DOHH2 (cell line): ENCODE measurements at regions not wholly inside any gene's neighbourhood (a gene's known extent, or its start where the extent isn't known, plus 50 kb on each side); places are given as distances from the start of the nearest gene placed in this dataset.

Experiments used
- EZH2phosphoT487 ChIP-seq: fragments of 200-600 bp; sonication (generic); IDR thresholded peaks from 2 replicates; pipeline ENCODE4 v1.6.1; 2017; ENCODE audit warnings: borderline replicate concordance, mild to moderate bottlenecking, antibody characterized with exemption, low read length, moderate library complexity, mixed read lengths
- TF ChIP-seq, protein P1 (sequence below): fragments of 200-600 bp; sonication (generic); IDR thresholded peaks from one replicate; pipeline ENCODE4 v1.5.1; 2014; ENCODE audit warnings: antibody characterized with exemption, mild to moderate bottlenecking, low read depth, low read length; ENCODE audit not compliant: poor library complexity, severe bottlenecking

DNA sequence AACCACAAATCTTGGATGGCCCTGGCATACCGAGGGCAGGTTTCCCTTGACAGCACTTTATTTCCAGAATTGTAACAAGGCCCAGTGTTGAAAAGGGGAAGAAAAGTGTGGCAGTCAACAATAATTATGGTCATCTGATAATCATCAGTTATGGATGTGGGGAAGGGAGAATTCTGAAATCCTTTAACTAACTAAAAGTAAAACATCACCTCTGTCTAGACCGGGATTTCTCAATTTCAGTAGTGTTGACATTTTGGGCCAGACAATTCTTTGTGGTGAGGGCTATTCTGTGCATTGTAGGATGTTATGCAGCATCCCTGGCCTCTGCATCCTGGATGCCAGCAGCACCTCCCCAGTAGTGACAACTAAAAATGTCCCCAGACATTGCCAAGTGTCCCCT is 140.4 kb downstream of the PSAT1 start:
- TF ChIP-seq, protein P1, sequence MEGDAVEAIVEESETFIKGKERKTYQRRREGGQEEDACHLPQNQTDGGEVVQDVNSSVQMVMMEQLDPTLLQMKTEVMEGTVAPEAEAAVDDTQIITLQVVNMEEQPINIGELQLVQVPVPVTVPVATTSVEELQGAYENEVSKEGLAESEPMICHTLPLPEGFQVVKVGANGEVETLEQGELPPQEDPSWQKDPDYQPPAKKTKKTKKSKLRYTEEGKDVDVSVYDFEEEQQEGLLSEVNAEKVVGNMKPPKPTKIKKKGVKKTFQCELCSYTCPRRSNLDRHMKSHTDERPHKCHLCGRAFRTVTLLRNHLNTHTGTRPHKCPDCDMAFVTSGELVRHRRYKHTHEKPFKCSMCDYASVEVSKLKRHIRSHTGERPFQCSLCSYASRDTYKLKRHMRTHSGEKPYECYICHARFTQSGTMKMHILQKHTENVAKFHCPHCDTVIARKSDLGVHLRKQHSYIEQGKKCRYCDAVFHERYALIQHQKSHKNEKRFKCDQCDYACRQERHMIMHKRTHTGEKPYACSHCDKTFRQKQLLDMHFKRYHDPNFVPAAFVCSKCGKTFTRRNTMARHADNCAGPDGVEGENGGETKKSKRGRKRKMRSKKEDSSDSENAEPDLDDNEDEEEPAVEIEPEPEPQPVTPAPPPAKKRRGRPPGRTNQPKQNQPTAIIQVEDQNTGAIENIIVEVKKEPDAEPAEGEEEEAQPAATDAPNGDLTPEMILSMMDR: no peak
- no peak for TF ChIP-seq EZH2phosphoT487
